C4-2B (cell line): ENCODE measurements at regions not wholly inside any gene's neighbourhood (a gene's known extent, or its start where the extent isn't known, plus 50 kb on each side); places are given as distances from the start of the nearest gene placed in this dataset.
A peak's percentile ranks its signal among the peaks of the same experiment; 100 is the strongest.
"Not testable (repeated sequence)": the region's sequence is repeated elsewhere in the genome, so short reads cannot be mapped to it uniquely, and the experiment has no call there.

Source experiments
- H3K27ac ChIP-seq: fragments of 450-650 bp; 2 replicates; pipeline ENCODE4 v1.5.1; 2017
- CTCF ChIP-seq: fragments of 450-650 bp; conservative IDR thresholded peaks from 2 replicates; pipeline ENCODE4 v1.5.1; 2017; ENCODE audit warnings: mild to moderate bottlenecking
- ZFX ChIP-seq: fragments of 450-650 bp; IDR thresholded peaks from 2 replicates; pipeline ENCODE4 v1.6.1; 2017

- TF ChIP-seq CTCF: no peak
- TF ChIP-seq ZFX: no peak
- H3K27ac ChIP-seq: no peak overlapping the region
Observed at GRCh38 chr4:169906821-169907220, 119.4 kb downstream of the MFAP3L start.

GRCh38 chr4:169906104-169906503 is 120.1 kb downstream of the MFAP3L start:
- TF ChIP-seq ZFX (no peak), CTCF (no peak)

GRCh38 chr4:169902658-169903345 is 123.4 kb downstream of the MFAP3L start:
- no peak for TF ChIP-seq ZFX
- no peak for TF ChIP-seq CTCF
- H3K27ac ChIP-seq: no peak overlapping the region

More at GRCh38 chr4:169906104-169906503, 120.1 kb downstream of the MFAP3L start:
- H3K27ac ChIP-seq: no peak overlapping the region

GRCh38 chr4:169900241-169900845 is 125.9 kb downstream of the MFAP3L start:
- TF ChIP-seq ZFX (no peak), CTCF (no peak)

GRCh38 chr4:169899295-169899694 is 126.9 kb downstream of the MFAP3L start:
- H3K27ac ChIP-seq: no peak overlapping the region
- no peak for TF ChIP-seq CTCF
- no peak for TF ChIP-seq ZFX

More at GRCh38 chr4:169900241-169900845, 125.9 kb downstream of the MFAP3L start:
- H3K27ac ChIP-seq: no peak overlapping the region

- no peak overlapping the region for H3K27ac ChIP-seq
- TF ChIP-seq CTCF (no peak), ZFX (no peak)
Observed at GRCh38 chr4:169898095-169898494, 128.1 kb downstream of the MFAP3L start.

- not testable (repeated sequence) for H3K27ac ChIP-seq
Observed at GRCh38 chr4:169894767-169895166, 131.4 kb downstream of the MFAP3L start.

GRCh38 chr4:169885893-169886292 is 128.1 kb upstream of the HPF1 start:
- peak overlapping the region; percentile 61 for H3K27ac ChIP-seq
- TF ChIP-seq ZFX: no peak
- no peak for TF ChIP-seq CTCF
